ENCODE measurements at regions not wholly inside any gene's neighbourhood (a gene's known extent, or its start where the extent isn't known, plus 50 kb on each side); places are given as distances from the start of the nearest gene placed in this dataset.
"Not testable (repeated sequence)": the region's sequence is repeated elsewhere in the genome, so short reads cannot be mapped to it uniquely, and the experiment has no call there.

GRCh38 chr12:47408171-47408871 lies 297.5 kb downstream of the RPAP3 start:
- peak in 19 of 35 experiments; percentile 6 to 66 (median 31) for DNase-seq
- Histone ChIP-seq H3K9me3 (no peaks in the 10 kb centered on the region), H3K27me3 (replicated peaks in 1 of 2; ENCODE audit: control insufficient read depth in 2 of 2, extremely low read depth in 1 of 2, insufficient read depth in 2 of 2, low read length in 1 of 2) (no peaks in the 10 kb centered on the region), H3K36me3 (ENCODE audit: control insufficient read depth in 2 of 2, extremely low read depth in 1 of 2, insufficient read depth in 1 of 2, low read length in 1 of 2) (no peaks in the 10 kb centered on the region), H3K4me3 (ENCODE audit: control insufficient read depth in 1 of 2, extremely low read depth in 1 of 2, low read length in 1 of 2) (no peak overlapping the region), H3K4me1 (ENCODE audit: control insufficient read depth in 1 of 2, extremely low read depth in 1 of 2, insufficient read depth in 2 of 2, low read length in 2 of 2) (peaks cover 41 to 67% of the 10 kb centered on the region in 2 experiments), H3K27ac (ENCODE audit: low read length) (no peak overlapping the region)
- Mint-ChIP-seq H3K27me3 (no peaks in the 10 kb centered on the region), H3K9me3 (no peaks in the 10 kb centered on the region), H3K4me3 (peak overlapping the region in 1 of 3 donors; percentile 53), H3K27ac (peak overlapping the region; percentile 69 to 95), H3K4me1 (peaks cover 63 to 78% (median 75%) of the 10 kb centered on the region in 3 donors), H3K36me3 (no peaks in the 10 kb centered on the region)
- 0% methylated on average over 1 of the region's 2 CpGs for WGBS (ENCODE audit: insufficient coverage)
- ChIA-PET POLR2A (no interaction called here), CTCF (interaction anchor here (0.9 to 1.3 kb wide), 4 partner anchors 201 to 376 kb away, joined by 3 to 10 read pairs (median 4); no protein-coding TSS in a partner anchor)
- peak; percentile 60 to 72 (median 64) for ATAC-seq (replicated peaks in 1 of 4)

GRCh38 chr12:47407463-47408129 lies 298.2 kb downstream of the RPAP3 start:
- H3K36me3 Mint-ChIP-seq: no peaks in the 10 kb centered on the region
- 100% methylated on average over 1 of the region's 5 CpGs for WGBS (ENCODE audit: insufficient coverage)
- ChIA-PET CTCF (interaction anchor here (1.1 to 1.3 kb wide), 2 partner anchors 375 kb away, joined by 4 to 10 read pairs; no protein-coding TSS in a partner anchor), POLR2A (no interaction called here)
- no peak for ATAC-seq (replicated peaks in 1 of 4)
- peaks cover 61 to 78% (median 75%) of the 10 kb centered on the region in 3 donors for H3K4me1 Mint-ChIP-seq
- Histone ChIP-seq H3K27me3 (replicated peaks in 1 of 2; ENCODE audit: control insufficient read depth in 2 of 2, extremely low read depth in 1 of 2, insufficient read depth in 2 of 2, low read length in 1 of 2) (no peaks in the 10 kb centered on the region), H3K27ac (ENCODE audit: low read length) (no peak overlapping the region), H3K36me3 (ENCODE audit: control insufficient read depth in 2 of 2, extremely low read depth in 1 of 2, insufficient read depth in 1 of 2, low read length in 1 of 2) (no peaks in the 10 kb centered on the region), H3K9me3 (no peaks in the 10 kb centered on the region), H3K4me1 (ENCODE audit: control insufficient read depth in 1 of 2, extremely low read depth in 1 of 2, insufficient read depth in 2 of 2, low read length in 2 of 2) (peaks cover 43 to 60% of the 10 kb centered on the region in 2 experiments), H3K4me3 (ENCODE audit: control insufficient read depth in 1 of 2, extremely low read depth in 1 of 2, low read length in 1 of 2) (no peak overlapping the region)
- H3K27ac Mint-ChIP-seq: peak overlapping the region; percentile 50 to 95
- H3K4me3 Mint-ChIP-seq: peak overlapping the region in 1 of 3 donors; percentile 53
- no peak for DNase-seq
- H3K27me3 Mint-ChIP-seq: no peaks in the 10 kb centered on the region
- no peaks in the 10 kb centered on the region for H3K9me3 Mint-ChIP-seq

GRCh38 chr12:47403681-47404080 lies 302.1 kb downstream of the RPAP3 start:
- ChIA-PET CTCF (interaction anchor here (0.6 to 1.8 kb wide), 8 partner anchors 8 to 1437 kb away, joined by 3 to 12 read pairs (median 4); no protein-coding TSS in a partner anchor), POLR2A (interaction anchor here in 1 of 2 donors (0.7 kb wide), 2 partner anchors 35 to 325 kb away, joined by 3 to 4 read pairs; no protein-coding TSS in a partner anchor)
- Histone ChIP-seq H3K4me1 (ENCODE audit: control insufficient read depth in 1 of 2, extremely low read depth in 1 of 2, insufficient read depth in 2 of 2, low read length in 2 of 2) (peaks cover 15 to 21% of the 10 kb centered on the region in 2 experiments), H3K36me3 (ENCODE audit: control insufficient read depth in 2 of 2, extremely low read depth in 1 of 2, insufficient read depth in 1 of 2, low read length in 1 of 2) (no peaks in the 10 kb centered on the region), H3K9me3 (no peaks in the 10 kb centered on the region), H3K27ac (ENCODE audit: low read length) (no peak overlapping the region), H3K27me3 (replicated peaks in 1 of 2; ENCODE audit: control insufficient read depth in 2 of 2, extremely low read depth in 1 of 2, insufficient read depth in 2 of 2, low read length in 1 of 2) (no peaks in the 10 kb centered on the region), H3K4me3 (ENCODE audit: control insufficient read depth in 1 of 2, extremely low read depth in 1 of 2, low read length in 1 of 2) (no peak overlapping the region)
- Mint-ChIP-seq H3K27me3 (no peaks in the 10 kb centered on the region), H3K4me1 (peaks cover 27 to 54% (median 44%) of the 10 kb centered on the region in 3 donors), H3K27ac (peak overlapping the region in 1 of 2 donors; percentile 8), H3K9me3 (peaks cover 0 to 10% (median 4%) of the 10 kb centered on the region in 3 donors), H3K4me3 (no peak overlapping the region), H3K36me3 (peaks cover 4% of the 10 kb centered on the region)
- WGBS (ENCODE audit: insufficient coverage): no CpG with 5 or more reads among the region's 1 CpG
- no peak for ATAC-seq (replicated peaks in 1 of 4)
- DNase-seq: no peak

- peaks cover 5 to 19% (median 8%) of the 10 kb centered on the region in 3 donors for H3K9me3 Mint-ChIP-seq
- H3K36me3 ChIP-seq (ENCODE audit: control insufficient read depth in 2 of 2, extremely low read depth in 1 of 2, insufficient read depth in 1 of 2, low read length in 1 of 2); CTCF ChIA-PET; H3K4me3 ChIP-seq (ENCODE audit: control insufficient read depth in 1 of 2, extremely low read depth in 1 of 2, low read length in 1 of 2); H3K9me3 ChIP-seq; H3K27ac ChIP-seq (ENCODE audit: low read length); H3K27me3 ChIP-seq (replicated peaks in 1 of 2; ENCODE audit: control insufficient read depth in 2 of 2, extremely low read depth in 1 of 2, insufficient read depth in 2 of 2, low read length in 1 of 2); H3K27me3 Mint-ChIP-seq; ATAC-seq (replicated peaks in 1 of 4); H3K27ac Mint-ChIP-seq; POLR2A ChIA-PET; H3K4me3 Mint-ChIP-seq: not testable (repeated sequence)
- no CpG with 5 or more reads among the region's 3 CpGs for WGBS (ENCODE audit: insufficient coverage)
- peak in 1 of 35 experiments; percentile 13 for DNase-seq
- peaks cover 28 to 54% (median 39%) of the 10 kb centered on the region in 3 donors for H3K4me1 Mint-ChIP-seq
- peaks cover 14% of the 10 kb centered on the region for H3K36me3 Mint-ChIP-seq
- H3K4me1 ChIP-seq (ENCODE audit: control insufficient read depth in 1 of 2, extremely low read depth in 1 of 2, insufficient read depth in 2 of 2, low read length in 2 of 2): peaks cover 0 to 16% of the 10 kb centered on the region in 2 experiments
Measured at GRCh38 chr12:47401196-47401595, 304.6 kb downstream of the RPAP3 start.

- CTCF ChIA-PET: interaction anchor here in 1 of 2 donors (0.7 kb wide), 1 partner anchor 1275 kb away, joined by 3 read pairs; no protein-coding TSS in a partner anchor
- DNase-seq (no peak), ATAC-seq (replicated peaks in 1 of 4) (no peak)
- Histone ChIP-seq H3K27ac (ENCODE audit: low read length) (no peak overlapping the region), H3K36me3 (ENCODE audit: control insufficient read depth in 2 of 2, extremely low read depth in 1 of 2, insufficient read depth in 1 of 2, low read length in 1 of 2) (no peaks in the 10 kb centered on the region), H3K9me3 (peaks cover 2% of the 10 kb centered on the region), H3K4me3 (ENCODE audit: control insufficient read depth in 1 of 2, extremely low read depth in 1 of 2, low read length in 1 of 2) (no peak overlapping the region), H3K27me3 (replicated peaks in 1 of 2; ENCODE audit: control insufficient read depth in 2 of 2, extremely low read depth in 1 of 2, insufficient read depth in 2 of 2, low read length in 1 of 2) (no peaks in the 10 kb centered on the region), H3K4me1 (ENCODE audit: control insufficient read depth in 1 of 2, extremely low read depth in 1 of 2, insufficient read depth in 2 of 2, low read length in 2 of 2) (peaks cover 0 to 16% of the 10 kb centered on the region in 2 experiments)
- no CpG with 5 or more reads among the region's 1 CpG for WGBS (ENCODE audit: insufficient coverage)
- Mint-ChIP-seq H3K4me1 (peaks cover 33 to 58% (median 36%) of the 10 kb centered on the region in 3 donors), H3K4me3 (no peak overlapping the region), H3K9me3 (peaks cover 5 to 19% (median 8%) of the 10 kb centered on the region in 3 donors), H3K27me3 (no peaks in the 10 kb centered on the region), H3K36me3 (peaks cover 14% of the 10 kb centered on the region), H3K27ac (no peak overlapping the region)
- POLR2A ChIA-PET: interaction anchor here in 1 of 2 donors (0.7 kb wide), 1 partner anchor 1817 kb away, joined by 4 read pairs; no protein-coding TSS in a partner anchor
Measured at GRCh38 chr12:47400266-47400665, 305.6 kb downstream of the RPAP3 start.

GRCh38 chr12:47397664-47398281 lies 308.1 kb downstream of the RPAP3 start:
- H3K4me3 Mint-ChIP-seq: peak overlapping the region; percentile 18 to 49 (median 36)
- ATAC-seq (replicated peaks in 1 of 4) (peak; percentile 88 to 90 (median 89)), DNase-seq (peak in 21 of 35 experiments; percentile 22 to 73 (median 29))
- peak overlapping the region; percentile 87 to 93 for H3K27ac Mint-ChIP-seq
- Histone ChIP-seq H3K9me3 (peaks cover 2% of the 10 kb centered on the region), H3K36me3 (ENCODE audit: control insufficient read depth in 2 of 2, extremely low read depth in 1 of 2, insufficient read depth in 1 of 2, low read length in 1 of 2) (no peaks in the 10 kb centered on the region), H3K27me3 (replicated peaks in 1 of 2; ENCODE audit: control insufficient read depth in 2 of 2, extremely low read depth in 1 of 2, insufficient read depth in 2 of 2, low read length in 1 of 2) (no peaks in the 10 kb centered on the region), H3K27ac (ENCODE audit: low read length) (peak overlapping the region; percentile 22), H3K4me1 (ENCODE audit: control insufficient read depth in 1 of 2, extremely low read depth in 1 of 2, insufficient read depth in 2 of 2, low read length in 2 of 2) (peaks cover 5 to 29% of the 10 kb centered on the region in 2 experiments), H3K4me3 (ENCODE audit: control insufficient read depth in 1 of 2, extremely low read depth in 1 of 2, low read length in 1 of 2) (no peak overlapping the region)
- H3K4me1 Mint-ChIP-seq: peaks cover 41 to 70% (median 49%) of the 10 kb centered on the region in 3 donors
- 90% methylated on average over 2 of the region's 4 CpGs for WGBS (ENCODE audit: insufficient coverage)
- no peaks in the 10 kb centered on the region for H3K27me3 Mint-ChIP-seq
- ChIA-PET POLR2A (interaction anchor here (0.5 to 0.8 kb wide), 4 partner anchors 27 to 232 kb away, joined by 3 to 4 read pairs (median 3); no protein-coding TSS in a partner anchor), CTCF (interaction anchor here (0.5 to 3.1 kb wide), 50 partner anchors 9 to 1127 kb away, joined by 3 to 73 read pairs (median 4); partner anchors contain the start of genes AMIGO2 (in 1 of the 2) and PCED1B (in 1 of the 2))
- peaks cover 14% of the 10 kb centered on the region for H3K36me3 Mint-ChIP-seq
- peaks cover 5 to 19% (median 8%) of the 10 kb centered on the region in 3 donors for H3K9me3 Mint-ChIP-seq

All from T-cell (primary cell).